Endothelial cell of hepatic sinusoid (primary cell): ENCODE measurements at regions not wholly inside any gene's neighbourhood (a gene's known extent, or its start where the extent isn't known, plus 50 kb on each side); places are given as distances from the start of the nearest gene placed in this dataset.
"Not testable (repeated sequence)": the region's sequence is repeated elsewhere in the genome, so short reads cannot be mapped to it uniquely, and the experiment has no call there.

Experiments
- in situ Hi-C: cut with HindIII; loops from 2 replicates; pipeline ENCODE4 v1.10.0; 2017; ENCODE audit warnings: low sequenced_read_pairs

- in situ Hi-C loops: no loop called here
Measured at GRCh38 chr1:190809312-190809711, 331.6 kb upstream of the BRINP3 start.

GRCh38 chr1:190812996-190813395 lies 335.3 kb upstream of the BRINP3 start:
- in situ Hi-C loops: no loop called here

GRCh38 chr1:190832511-190832910 lies 354.8 kb upstream of the BRINP3 start:
- in situ Hi-C loops: no loop called here

- in situ Hi-C loops: no loop called here
Measured at GRCh38 chr1:190835658-190836057, 358.0 kb upstream of the BRINP3 start.

GRCh38 chr1:190837200-190837599 lies 359.5 kb upstream of the BRINP3 start:
- in situ Hi-C loops: not testable (repeated sequence)

GRCh38 chr1:190837888-190838287 lies 360.2 kb upstream of the BRINP3 start:
- in situ Hi-C loops: no loop called here

GRCh38 chr1:190847166-190847565 lies 369.5 kb upstream of the BRINP3 start:
- in situ Hi-C loops: no loop called here

GRCh38 chr1:190849346-190849745 lies 371.7 kb upstream of the BRINP3 start:
- in situ Hi-C loops: no loop called here

GRCh38 chr1:190852611-190853010 lies 374.9 kb upstream of the BRINP3 start:
- in situ Hi-C loops: no loop called here

GRCh38 chr1:190858140-190858539 lies 380.5 kb upstream of the BRINP3 start:
- in situ Hi-C loops: no loop called here

- in situ Hi-C loops: no loop called here
Measured at GRCh38 chr1:190864013-190864641, 386.5 kb upstream of the BRINP3 start.

- in situ Hi-C loops: no loop called here
Measured at GRCh38 chr1:190880352-190880751, 402.7 kb upstream of the BRINP3 start.

GRCh38 chr1:190881064-190881463 lies 403.4 kb upstream of the BRINP3 start:
- in situ Hi-C loops: no loop called here

GRCh38 chr1:190897233-190897632 lies 419.6 kb upstream of the BRINP3 start:
- in situ Hi-C loops: no loop called here

GRCh38 chr1:190904091-190904695 lies 426.5 kb upstream of the BRINP3 start:
- in situ Hi-C loops: no loop called here

- in situ Hi-C loops: no loop called here
Measured at GRCh38 chr1:190906206-190906725, 428.6 kb upstream of the BRINP3 start.

GRCh38 chr1:190908246-190908645 lies 430.6 kb upstream of the BRINP3 start:
- in situ Hi-C loops: no loop called here

- in situ Hi-C loops: no loop called here
Measured at GRCh38 chr1:190908691-190909090, 431.0 kb upstream of the BRINP3 start.

GRCh38 chr1:190935925-190936324 lies 458.3 kb upstream of the BRINP3 start:
- in situ Hi-C loops: no loop called here

GRCh38 chr1:190936337-190936736 lies 458.7 kb upstream of the BRINP3 start:
- in situ Hi-C loops: no loop called here

GRCh38 chr1:190940951-190941350 lies 463.3 kb upstream of the BRINP3 start:
- in situ Hi-C loops: no loop called here

- in situ Hi-C loops: no loop called here
Measured at GRCh38 chr1:190942475-190942874, 464.8 kb upstream of the BRINP3 start.

- in situ Hi-C loops: not testable (repeated sequence)
Measured at GRCh38 chr1:190943722-190944121, 466.1 kb upstream of the BRINP3 start.
